DND-41 (cell line): ENCODE measurements at regions not wholly inside any gene's neighbourhood (a gene's known extent, or its start where the extent isn't known, plus 50 kb on each side); places are given as distances from the start of the nearest gene placed in this dataset.

Experiments used
- EZH2 ChIP-seq: IDR thresholded peaks from 3 replicates; pipeline ENCODE4 v1.6.1; 2012; ENCODE audit warnings: borderline replicate concordance, low read depth, mild to moderate bottlenecking, moderate library complexity, low read length, inconsistent platforms; ENCODE audit not compliant: severe bottlenecking
- TF ChIP-seq, protein P1 (sequence below): IDR thresholded peaks from 2 replicates; pipeline ENCODE4 v1.5.1; 2012; ENCODE audit warnings: borderline replicate concordance, low read length, moderate library complexity, mild to moderate bottlenecking; ENCODE audit not compliant: poor library complexity, severe bottlenecking; ENCODE audit errors: extremely low read depth

DNA sequence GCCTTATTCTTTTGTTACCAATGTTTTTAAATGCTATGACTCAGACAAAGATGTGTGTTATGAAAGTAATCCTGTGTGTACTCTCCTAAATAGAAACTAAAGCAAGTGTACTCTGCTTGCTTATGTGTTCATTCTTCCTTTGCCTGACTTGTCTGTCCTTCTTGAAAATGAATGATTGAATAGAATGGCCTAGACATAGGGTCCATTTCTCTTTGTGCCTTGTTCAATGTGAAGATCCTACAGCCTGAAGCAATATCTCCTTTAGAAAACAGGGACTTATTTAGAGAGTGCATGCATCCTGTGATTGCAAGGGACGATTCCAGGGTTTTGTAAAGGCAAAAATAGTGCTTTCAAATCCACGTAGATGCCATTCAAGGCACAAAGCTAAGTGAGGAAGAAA, 343.6 kb upstream of the TACR3 start:
- TF ChIP-seq, protein P1, sequence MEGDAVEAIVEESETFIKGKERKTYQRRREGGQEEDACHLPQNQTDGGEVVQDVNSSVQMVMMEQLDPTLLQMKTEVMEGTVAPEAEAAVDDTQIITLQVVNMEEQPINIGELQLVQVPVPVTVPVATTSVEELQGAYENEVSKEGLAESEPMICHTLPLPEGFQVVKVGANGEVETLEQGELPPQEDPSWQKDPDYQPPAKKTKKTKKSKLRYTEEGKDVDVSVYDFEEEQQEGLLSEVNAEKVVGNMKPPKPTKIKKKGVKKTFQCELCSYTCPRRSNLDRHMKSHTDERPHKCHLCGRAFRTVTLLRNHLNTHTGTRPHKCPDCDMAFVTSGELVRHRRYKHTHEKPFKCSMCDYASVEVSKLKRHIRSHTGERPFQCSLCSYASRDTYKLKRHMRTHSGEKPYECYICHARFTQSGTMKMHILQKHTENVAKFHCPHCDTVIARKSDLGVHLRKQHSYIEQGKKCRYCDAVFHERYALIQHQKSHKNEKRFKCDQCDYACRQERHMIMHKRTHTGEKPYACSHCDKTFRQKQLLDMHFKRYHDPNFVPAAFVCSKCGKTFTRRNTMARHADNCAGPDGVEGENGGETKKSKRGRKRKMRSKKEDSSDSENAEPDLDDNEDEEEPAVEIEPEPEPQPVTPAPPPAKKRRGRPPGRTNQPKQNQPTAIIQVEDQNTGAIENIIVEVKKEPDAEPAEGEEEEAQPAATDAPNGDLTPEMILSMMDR: no peak
- no peak for TF ChIP-seq EZH2
